ENCODE measurements at regions not wholly inside any gene's neighbourhood (a gene's known extent, or its start where the extent isn't known, plus 50 kb on each side); places are given as distances from the start of the nearest gene placed in this dataset.

- TF ChIP-seq POLR2A (IDR thresholded peaks at IDR 0.05; ENCODE audit: low read depth, low read length) = no peak
- FAIRE-seq = no peak
- no peak for DNase-seq (ENCODE audit: insufficient read length, low spot score)
Observed at GRCh38 chr1:222042120-222042519, 300.2 kb upstream of the DUSP10 start.

- FAIRE-seq (no peak), DNase-seq (ENCODE audit: insufficient read length, low spot score) (no peak)
- no peak for TF ChIP-seq POLR2A (IDR thresholded peaks at IDR 0.05; ENCODE audit: low read depth, low read length)
Observed at GRCh38 chr1:222040955-222041354, 299.1 kb upstream of the DUSP10 start.

DNA sequence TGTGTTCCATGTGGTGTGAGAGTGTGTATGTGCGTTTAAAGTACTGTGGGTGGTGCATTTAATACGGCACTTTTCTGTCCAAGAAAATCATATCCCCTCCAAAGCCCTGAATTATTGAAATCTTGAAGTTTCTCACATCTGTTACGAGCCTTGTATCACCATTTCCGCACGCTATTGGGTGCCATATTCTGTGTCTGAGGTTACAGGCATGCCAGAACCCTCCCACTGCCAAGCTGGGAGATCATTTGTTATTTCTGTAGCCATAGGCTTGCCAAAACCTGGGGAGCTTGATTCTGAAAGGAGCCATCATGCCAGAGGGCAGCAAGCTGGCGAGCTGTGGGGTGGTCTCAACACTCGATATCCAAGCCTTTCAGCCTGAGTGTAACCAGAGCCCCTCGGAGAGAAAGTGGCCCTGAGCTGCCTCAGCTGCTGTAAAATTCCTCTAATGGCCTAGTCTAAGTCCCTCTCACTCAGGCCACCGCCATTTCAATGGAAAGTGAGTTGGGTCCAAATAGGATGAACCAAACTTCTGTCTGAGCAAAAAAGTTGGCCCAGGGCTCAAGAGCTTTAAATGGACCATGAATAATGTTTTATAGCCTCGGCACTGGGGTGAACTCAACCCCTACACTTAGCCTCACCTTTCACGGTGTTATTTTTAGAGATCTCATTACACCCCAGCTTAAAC lies 298.4 kb upstream of the DUSP10 start:
- no peak for FAIRE-seq
- no peak for TF ChIP-seq POLR2A (IDR thresholded peaks at IDR 0.05; ENCODE audit: low read depth, low read length)
- no peak for DNase-seq (ENCODE audit: insufficient read length, low spot score)

GRCh38 chr1:222038971-222039370 lies 297.1 kb upstream of the DUSP10 start:
- FAIRE-seq (no peak), DNase-seq (ENCODE audit: insufficient read length, low spot score) (no peak)
- TF ChIP-seq POLR2A (IDR thresholded peaks at IDR 0.05; ENCODE audit: low read depth, low read length) = no peak

- TF ChIP-seq POLR2A (IDR thresholded peaks at IDR 0.05; ENCODE audit: low read depth, low read length) = no peak
- FAIRE-seq = no peak
Observed at GRCh38 chr1:222037720-222038119, 295.8 kb upstream of the DUSP10 start.

GRCh38 chr1:222034790-222035189 lies 292.9 kb upstream of the DUSP10 start:
- DNase-seq (ENCODE audit: insufficient read length, low spot score) = no peak

More at GRCh38 chr1:222037720-222038119, 295.8 kb upstream of the DUSP10 start:
- no peak for DNase-seq (ENCODE audit: insufficient read length, low spot score)

DNA sequence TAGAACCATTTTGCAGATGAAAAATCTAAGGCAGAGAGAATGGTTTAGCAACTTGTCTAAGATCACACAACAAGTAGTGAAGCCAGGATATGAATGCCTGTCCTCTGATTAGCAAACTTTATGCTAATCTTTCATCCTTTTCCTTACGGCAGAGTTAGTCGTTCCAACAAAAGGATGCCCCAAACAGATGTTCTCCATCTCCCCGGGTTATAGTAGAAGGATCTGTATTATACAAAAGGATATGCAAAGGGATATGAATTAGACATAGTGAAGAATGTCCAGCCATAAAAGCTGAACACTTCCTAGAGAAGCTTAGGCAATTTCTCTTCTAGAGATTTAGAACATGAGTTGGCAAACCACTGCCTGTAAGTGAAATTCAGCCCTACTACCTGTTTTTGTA lies 291.6 kb upstream of the DUSP10 start:
- FAIRE-seq (no peak), DNase-seq (ENCODE audit: insufficient read length, low spot score) (no peak)
- no peak for TF ChIP-seq POLR2A (IDR thresholded peaks at IDR 0.05; ENCODE audit: low read depth, low read length)

More at GRCh38 chr1:222034790-222035189, 292.9 kb upstream of the DUSP10 start:
- no peak for TF ChIP-seq POLR2A (IDR thresholded peaks at IDR 0.05; ENCODE audit: low read depth, low read length)
- FAIRE-seq = no peak

GRCh38 chr1:222031318-222031717 lies 289.4 kb upstream of the DUSP10 start:
- DNase-seq (ENCODE audit: insufficient read length, low spot score) (no peak), FAIRE-seq (no peak)
- no peak for TF ChIP-seq POLR2A (IDR thresholded peaks at IDR 0.05; ENCODE audit: low read depth, low read length)

DNA sequence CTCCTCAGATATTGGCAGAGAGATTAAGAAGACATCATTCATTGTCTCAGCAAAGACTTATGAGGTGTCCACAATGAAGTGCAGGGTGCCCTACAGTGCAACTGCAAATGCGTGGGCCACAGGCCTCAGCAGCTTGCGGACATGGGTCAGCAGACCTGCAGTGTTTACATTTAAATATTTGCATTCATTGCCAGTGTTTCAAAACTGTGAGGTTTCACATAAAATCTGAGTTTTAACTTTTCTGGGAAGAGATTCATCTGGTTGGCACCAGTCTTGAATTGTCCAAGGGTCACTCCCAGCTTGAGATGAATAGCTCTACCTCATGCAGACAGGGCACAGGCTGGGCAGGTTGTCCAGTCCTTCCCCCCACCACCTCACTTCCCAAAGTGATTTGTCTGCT lies 286.8 kb upstream of the DUSP10 start:
- FAIRE-seq (no peak), DNase-seq (ENCODE audit: insufficient read length, low spot score) (no peak)
- no peak for TF ChIP-seq POLR2A (IDR thresholded peaks at IDR 0.05; ENCODE audit: low read depth, low read length)

DNA sequence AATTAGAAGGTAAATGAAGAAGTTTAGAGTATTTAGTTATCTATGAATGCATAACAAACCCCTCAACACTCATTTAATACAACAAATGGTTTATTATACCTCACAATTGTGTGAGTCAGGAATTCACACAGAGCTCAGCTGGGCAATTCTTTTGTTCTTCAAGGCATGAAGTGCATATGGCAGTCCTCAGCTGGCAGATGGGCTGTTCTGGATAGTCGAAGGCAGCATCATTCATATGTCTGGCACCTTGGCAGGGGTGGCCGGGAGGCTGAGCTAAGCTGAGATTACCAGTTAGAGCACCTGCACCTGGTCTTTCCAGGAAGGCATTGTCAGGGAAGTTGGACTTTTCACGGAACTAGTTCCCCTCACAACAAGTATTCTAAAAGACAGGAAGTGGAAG lies 286.2 kb upstream of the DUSP10 start:
- TF ChIP-seq POLR2A (IDR thresholded peaks at IDR 0.05; ENCODE audit: low read depth, low read length) = no peak
- DNase-seq (ENCODE audit: insufficient read length, low spot score) (no peak), FAIRE-seq (no peak)

DNA sequence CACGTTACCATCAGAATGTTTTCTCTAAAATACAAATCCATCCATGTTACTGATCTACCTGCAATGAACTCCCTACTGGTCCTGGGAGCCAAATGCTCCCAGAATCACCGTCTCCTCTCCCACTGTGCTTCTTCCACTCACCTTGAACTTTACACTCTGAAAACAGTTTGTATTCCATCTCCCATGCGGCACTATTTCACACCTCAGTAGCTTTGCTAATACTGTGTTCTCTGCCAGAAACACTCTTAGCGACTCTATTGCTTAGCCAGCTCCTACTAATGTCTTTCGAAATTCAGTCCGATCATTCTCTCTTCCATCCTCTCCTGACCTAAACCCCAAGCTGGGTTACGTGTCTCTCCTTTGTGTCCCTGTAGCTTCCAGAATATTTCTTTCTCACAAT lies 284.4 kb upstream of the DUSP10 start:
- no peak for DNase-seq (ENCODE audit: insufficient read length, low spot score)
- FAIRE-seq = no peak
- TF ChIP-seq POLR2A (IDR thresholded peaks at IDR 0.05; ENCODE audit: low read depth, low read length) = no peak

GRCh38 chr1:222023025-222023424 lies 281.1 kb upstream of the DUSP10 start:
- DNase-seq (ENCODE audit: insufficient read length, low spot score) = no peak
- FAIRE-seq = no peak
- TF ChIP-seq POLR2A (IDR thresholded peaks at IDR 0.05; ENCODE audit: low read depth, low read length) = no peak

DNA sequence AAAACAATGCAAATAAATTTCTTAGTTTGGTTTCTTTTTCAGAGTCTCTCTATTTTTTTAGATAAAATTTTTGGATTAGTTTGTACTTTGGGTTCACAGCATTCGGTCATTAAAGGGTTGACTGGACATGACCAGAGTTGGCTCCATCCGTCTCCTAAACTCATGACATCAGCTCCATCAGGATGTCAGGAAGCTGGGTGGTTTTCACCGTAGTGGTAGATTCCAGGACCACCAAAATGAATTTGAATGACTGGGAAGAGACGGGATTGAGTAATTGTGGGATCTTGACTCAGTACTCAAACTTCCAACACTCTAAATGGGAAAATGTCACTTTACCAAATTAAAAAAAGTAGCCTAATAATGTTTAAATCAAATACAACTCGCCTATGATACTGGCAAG lies 279.2 kb upstream of the DUSP10 start:
- DNase-seq (ENCODE audit: insufficient read length, low spot score) (no peak), FAIRE-seq (no peak)
- TF ChIP-seq POLR2A (IDR thresholded peaks at IDR 0.05; ENCODE audit: low read depth, low read length) = no peak

DNA sequence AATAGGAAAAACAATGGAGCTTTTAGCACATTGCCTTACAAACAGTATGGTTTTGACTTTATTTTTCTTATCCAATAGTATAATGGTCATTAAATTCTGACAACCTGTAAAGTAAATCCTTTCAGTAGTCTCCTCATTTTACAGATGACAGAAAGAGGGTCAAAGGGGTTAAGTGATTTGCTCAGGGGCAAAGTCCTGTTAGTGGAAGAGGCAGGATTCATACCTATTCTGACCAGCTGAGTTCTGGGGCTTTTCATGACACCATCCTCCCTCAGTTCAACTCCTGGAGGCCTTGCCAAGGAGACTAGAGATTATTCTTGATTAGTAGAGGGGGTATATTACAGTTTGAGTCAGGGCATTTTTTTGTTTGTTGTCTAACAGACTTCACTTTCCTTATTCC lies 278.7 kb upstream of the DUSP10 start:
- DNase-seq (ENCODE audit: insufficient read length, low spot score) (no peak), FAIRE-seq (no peak)
- no peak for TF ChIP-seq POLR2A (IDR thresholded peaks at IDR 0.05; ENCODE audit: low read depth, low read length)

DNA sequence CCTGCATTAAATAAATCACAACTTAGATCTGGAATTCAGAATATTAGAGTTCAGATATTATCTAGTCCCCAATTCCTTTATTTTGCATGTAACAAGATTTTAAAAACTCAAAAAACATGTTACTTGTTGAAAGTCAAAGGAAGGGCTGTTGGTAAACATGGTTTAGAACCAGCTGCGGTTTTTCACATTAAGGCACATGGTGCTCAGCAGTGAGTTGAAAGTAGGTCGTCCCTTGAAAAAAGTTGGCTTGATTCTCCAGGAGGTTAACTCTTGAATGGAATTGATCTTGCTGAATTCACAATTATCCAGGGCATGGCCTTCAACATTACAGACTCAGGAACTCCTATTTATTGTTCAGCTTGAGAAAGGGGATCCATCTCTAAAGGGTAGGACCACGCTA lies 277.1 kb upstream of the DUSP10 start:
- no peak for DNase-seq (ENCODE audit: insufficient read length, low spot score)
- no peak for TF ChIP-seq POLR2A (IDR thresholded peaks at IDR 0.05; ENCODE audit: low read depth, low read length)
- FAIRE-seq = no peak

- no peak for DNase-seq (ENCODE audit: insufficient read length, low spot score)
- TF ChIP-seq POLR2A (IDR thresholded peaks at IDR 0.05; ENCODE audit: low read depth, low read length) = no peak
- FAIRE-seq = no peak
Observed at GRCh38 chr1:222018041-222018440, 276.2 kb upstream of the DUSP10 start.
